ENCODE measurements at regions not wholly inside any gene's neighbourhood (a gene's known extent, or its start where the extent isn't known, plus 50 kb on each side); places are given as distances from the start of the nearest gene placed in this dataset.
"Not testable (repeated sequence)": the region's sequence is repeated elsewhere in the genome, so short reads cannot be mapped to it uniquely, and the experiment has no call there.

- Histone ChIP-seq H3K4me3 (ENCODE audit: low read length in 2 of 2) (no peak overlapping the region), H3K36me3 (ENCODE audit: control insufficient read depth in 2 of 2, insufficient read depth in 2 of 2, low read length in 1 of 2) (no peaks in the 10 kb centered on the region), H3K4me1 (ENCODE audit: control insufficient read depth in 2 of 2, insufficient read depth in 2 of 2, low read length in 2 of 2) (peaks cover 3 to 7% of the 10 kb centered on the region in 2 donors), H3K27ac (ENCODE audit: low read depth in 1 of 2, low read length in 1 of 2) (no peak overlapping the region), H3K9me3 (ENCODE audit: control insufficient read depth in 2 of 2, insufficient read depth in 1 of 2, low read length in 1 of 2) (peaks cover 0 to 1% of the 10 kb centered on the region in 2 donors), H3K27me3 (ENCODE audit: control insufficient read depth in 2 of 2, insufficient read depth in 1 of 2, low read length in 1 of 2) (no peaks in the 10 kb centered on the region)
- peak in 1 of 9 donors; percentile 20 for DNase-seq (ENCODE audit: low read depth in 6 of 9, low spot score in 9 of 9)
- WGBS, result 77% methylated on average over 6 of the region's 6 CpGs
These were observed 390.2 kb downstream of the UTRN start for GRCh38 chr6:144675231-144675861.

- 96% methylated on average over 3 of the region's 3 CpGs for WGBS
- H3K4me1 ChIP-seq (ENCODE audit: control insufficient read depth in 2 of 2, insufficient read depth in 2 of 2, low read length in 2 of 2); H3K9me3 ChIP-seq (ENCODE audit: control insufficient read depth in 2 of 2, insufficient read depth in 1 of 2, low read length in 1 of 2); H3K4me3 ChIP-seq (ENCODE audit: low read length in 2 of 2); H3K36me3 ChIP-seq (ENCODE audit: control insufficient read depth in 2 of 2, insufficient read depth in 2 of 2, low read length in 1 of 2); H3K27me3 ChIP-seq (ENCODE audit: control insufficient read depth in 2 of 2, insufficient read depth in 1 of 2, low read length in 1 of 2); DNase-seq (ENCODE audit: low read depth in 6 of 9, low spot score in 9 of 9); H3K27ac ChIP-seq (ENCODE audit: low read depth in 1 of 2, low read length in 1 of 2): not testable (repeated sequence)
These were observed 391.2 kb downstream of the UTRN start for GRCh38 chr6:144676310-144676709.

- not testable (repeated sequence) for H3K27me3 ChIP-seq (ENCODE audit: control insufficient read depth in 2 of 2, insufficient read depth in 1 of 2, low read length in 1 of 2); H3K27ac ChIP-seq (ENCODE audit: low read depth in 1 of 2, low read length in 1 of 2); H3K9me3 ChIP-seq (ENCODE audit: control insufficient read depth in 2 of 2, insufficient read depth in 1 of 2, low read length in 1 of 2); H3K4me3 ChIP-seq (ENCODE audit: low read length in 2 of 2); H3K4me1 ChIP-seq (ENCODE audit: control insufficient read depth in 2 of 2, insufficient read depth in 2 of 2, low read length in 2 of 2); DNase-seq (ENCODE audit: low read depth in 6 of 9, low spot score in 9 of 9)
- H3K36me3 ChIP-seq (ENCODE audit: control insufficient read depth in 2 of 2, insufficient read depth in 2 of 2, low read length in 1 of 2), result peaks cover 0 to 11% of the 10 kb centered on the region in 2 donors
- 99% methylated on average over 4 of the region's 4 CpGs for WGBS
These were observed 392.1 kb downstream of the UTRN start for GRCh38 chr6:144677263-144677662.

- WGBS, result 94% methylated on average over 1 of the region's 1 CpG
- Histone ChIP-seq H3K36me3 (ENCODE audit: control insufficient read depth in 2 of 2, insufficient read depth in 2 of 2, low read length in 1 of 2) (peaks cover 0 to 14% of the 10 kb centered on the region in 2 donors), H3K4me1 (ENCODE audit: control insufficient read depth in 2 of 2, insufficient read depth in 2 of 2, low read length in 2 of 2) (peaks cover 3 to 7% of the 10 kb centered on the region in 2 donors)
These were observed 393.7 kb downstream of the UTRN start for GRCh38 chr6:144678844-144679243.

GRCh38 chr6:144681334-144681733 is 396.2 kb downstream of the UTRN start:
- H3K4me1 ChIP-seq (ENCODE audit: control insufficient read depth in 2 of 2, insufficient read depth in 2 of 2, low read length in 2 of 2), result no peaks in the 10 kb centered on the region
- WGBS, result 98% methylated on average over 3 of the region's 3 CpGs
- no peak for DNase-seq (ENCODE audit: low read depth in 6 of 9, low spot score in 9 of 9)
- H3K27me3 ChIP-seq (ENCODE audit: control insufficient read depth in 2 of 2, insufficient read depth in 1 of 2, low read length in 1 of 2), result no peaks in the 10 kb centered on the region
- H3K4me3 ChIP-seq (ENCODE audit: low read length in 2 of 2), result no peak overlapping the region
- no peak overlapping the region for H3K27ac ChIP-seq (ENCODE audit: low read depth in 1 of 2, low read length in 1 of 2)
- peaks cover 0 to 14% of the 10 kb centered on the region in 2 donors for H3K36me3 ChIP-seq (ENCODE audit: control insufficient read depth in 2 of 2, insufficient read depth in 2 of 2, low read length in 1 of 2)
- H3K9me3 ChIP-seq (ENCODE audit: control insufficient read depth in 2 of 2, insufficient read depth in 1 of 2, low read length in 1 of 2), result no peaks in the 10 kb centered on the region

More at GRCh38 chr6:144678844-144679243, 393.7 kb downstream of the UTRN start:
- Histone ChIP-seq H3K9me3 (ENCODE audit: control insufficient read depth in 2 of 2, insufficient read depth in 1 of 2, low read length in 1 of 2) (peaks cover 0 to 1% of the 10 kb centered on the region in 2 donors), H3K4me3 (ENCODE audit: low read length in 2 of 2) (no peak overlapping the region), H3K27ac (ENCODE audit: low read depth in 1 of 2, low read length in 1 of 2) (no peak overlapping the region), H3K27me3 (ENCODE audit: control insufficient read depth in 2 of 2, insufficient read depth in 1 of 2, low read length in 1 of 2) (no peaks in the 10 kb centered on the region)
- no peak for DNase-seq (ENCODE audit: low read depth in 6 of 9, low spot score in 9 of 9)

GRCh38 chr6:144683216-144684070 is 398.3 kb downstream of the UTRN start:
- Histone ChIP-seq H3K9me3 (ENCODE audit: control insufficient read depth in 2 of 2, insufficient read depth in 1 of 2, low read length in 1 of 2) (no peaks in the 10 kb centered on the region), H3K27me3 (ENCODE audit: control insufficient read depth in 2 of 2, insufficient read depth in 1 of 2, low read length in 1 of 2) (no peaks in the 10 kb centered on the region), H3K36me3 (ENCODE audit: control insufficient read depth in 2 of 2, insufficient read depth in 2 of 2, low read length in 1 of 2) (peaks cover 0 to 14% of the 10 kb centered on the region in 2 donors), H3K4me3 (ENCODE audit: low read length in 2 of 2) (no peak overlapping the region), H3K27ac (ENCODE audit: low read depth in 1 of 2, low read length in 1 of 2) (no peak overlapping the region), H3K4me1 (ENCODE audit: control insufficient read depth in 2 of 2, insufficient read depth in 2 of 2, low read length in 2 of 2) (no peaks in the 10 kb centered on the region)
- WGBS, result 87% methylated on average over 6 of the region's 6 CpGs
- DNase-seq (ENCODE audit: low read depth in 6 of 9, low spot score in 9 of 9), result no peak

GRCh38 chr6:144688713-144689112 is 403.6 kb downstream of the UTRN start:
- no peak for DNase-seq (ENCODE audit: low read depth in 6 of 9, low spot score in 9 of 9)
- H3K9me3 ChIP-seq (ENCODE audit: control insufficient read depth in 2 of 2, insufficient read depth in 1 of 2, low read length in 1 of 2), result no peaks in the 10 kb centered on the region
- H3K4me3 ChIP-seq (ENCODE audit: low read length in 2 of 2), result no peak overlapping the region
- peaks cover 4 to 8% of the 10 kb centered on the region in 2 donors for H3K36me3 ChIP-seq (ENCODE audit: control insufficient read depth in 2 of 2, insufficient read depth in 2 of 2, low read length in 1 of 2)
- no peak overlapping the region for H3K27ac ChIP-seq (ENCODE audit: low read depth in 1 of 2, low read length in 1 of 2)
- no peaks in the 10 kb centered on the region for H3K4me1 ChIP-seq (ENCODE audit: control insufficient read depth in 2 of 2, insufficient read depth in 2 of 2, low read length in 2 of 2)
- no peaks in the 10 kb centered on the region for H3K27me3 ChIP-seq (ENCODE audit: control insufficient read depth in 2 of 2, insufficient read depth in 1 of 2, low read length in 1 of 2)

- Histone ChIP-seq H3K27me3 (ENCODE audit: control insufficient read depth in 2 of 2, insufficient read depth in 1 of 2, low read length in 1 of 2) (no peaks in the 10 kb centered on the region), H3K9me3 (ENCODE audit: control insufficient read depth in 2 of 2, insufficient read depth in 1 of 2, low read length in 1 of 2) (no peaks in the 10 kb centered on the region), H3K4me1 (ENCODE audit: control insufficient read depth in 2 of 2, insufficient read depth in 2 of 2, low read length in 2 of 2) (no peaks in the 10 kb centered on the region), H3K27ac (ENCODE audit: low read depth in 1 of 2, low read length in 1 of 2) (no peak overlapping the region), H3K36me3 (ENCODE audit: control insufficient read depth in 2 of 2, insufficient read depth in 2 of 2, low read length in 1 of 2) (peaks cover 4 to 8% of the 10 kb centered on the region in 2 donors), H3K4me3 (ENCODE audit: low read length in 2 of 2) (no peak overlapping the region)
- WGBS, result 97% methylated on average over 3 of the region's 3 CpGs
- no peak for DNase-seq (ENCODE audit: low read depth in 6 of 9, low spot score in 9 of 9)
These were observed 404.4 kb downstream of the UTRN start for GRCh38 chr6:144689503-144690040.

GRCh38 chr6:144690133-144690532 is 405.0 kb downstream of the UTRN start:
- no peaks in the 10 kb centered on the region for H3K27me3 ChIP-seq (ENCODE audit: control insufficient read depth in 2 of 2, insufficient read depth in 1 of 2, low read length in 1 of 2)
- no peak for DNase-seq (ENCODE audit: low read depth in 6 of 9, low spot score in 9 of 9)
- no peaks in the 10 kb centered on the region for H3K4me1 ChIP-seq (ENCODE audit: control insufficient read depth in 2 of 2, insufficient read depth in 2 of 2, low read length in 2 of 2)
- H3K27ac ChIP-seq (ENCODE audit: low read depth in 1 of 2, low read length in 1 of 2), result no peak overlapping the region
- H3K4me3 ChIP-seq (ENCODE audit: low read length in 2 of 2), result no peak overlapping the region
- peaks cover 4 to 8% of the 10 kb centered on the region in 2 donors for H3K36me3 ChIP-seq (ENCODE audit: control insufficient read depth in 2 of 2, insufficient read depth in 2 of 2, low read length in 1 of 2)
- H3K9me3 ChIP-seq (ENCODE audit: control insufficient read depth in 2 of 2, insufficient read depth in 1 of 2, low read length in 1 of 2), result no peaks in the 10 kb centered on the region
- WGBS, result 97% methylated on average over 1 of the region's 1 CpG
